ENCODE measurements at regions not wholly inside any gene's neighbourhood (a gene's known extent, or its start where the extent isn't known, plus 50 kb on each side); places are given as distances from the start of the nearest gene placed in this dataset.
"Not testable (repeated sequence)": the region's sequence is repeated elsewhere in the genome, so short reads cannot be mapped to it uniquely, and the experiment has no call there.

GRCh38 chr15:79505956-79506355, 73.8 kb downstream of the MINAR1 start:
- no peak for ATAC-seq (replicated peaks in 1 of 4)
- no peak for DNase-seq
- Histone ChIP-seq H3K4me3 (ENCODE audit: control insufficient read depth in 1 of 2, extremely low read depth in 1 of 2, low read length in 1 of 2) (no peak overlapping the region), H3K4me1 (ENCODE audit: control insufficient read depth in 1 of 2, extremely low read depth in 1 of 2, insufficient read depth in 2 of 2, low read length in 2 of 2) (no peaks in the 10 kb centered on the region), H3K27ac (ENCODE audit: low read length) (no peak overlapping the region), H3K9me3 (no peaks in the 10 kb centered on the region), H3K27me3 (replicated peaks in 1 of 2; ENCODE audit: control insufficient read depth in 2 of 2, extremely low read depth in 1 of 2, insufficient read depth in 2 of 2, low read length in 1 of 2) (peaks cover 0 to 2% of the 10 kb centered on the region in 2 experiments), H3K36me3 (ENCODE audit: control insufficient read depth in 2 of 2, extremely low read depth in 1 of 2, insufficient read depth in 1 of 2, low read length in 1 of 2) (no peaks in the 10 kb centered on the region)
- Mint-ChIP-seq H3K9me3 (no peaks in the 10 kb centered on the region), H3K27me3 (peaks cover 0 to 3% of the 10 kb centered on the region in 2 donors), H3K27ac (no peak overlapping the region), H3K36me3 (no peaks in the 10 kb centered on the region), H3K4me3 (no peak overlapping the region), H3K4me1 (no peaks in the 10 kb centered on the region)
- POLR2A ChIA-PET: no interaction called here
- WGBS (ENCODE audit: insufficient coverage): 89% methylated on average over 4 of the region's 4 CpGs
- CTCF ChIA-PET: no interaction called here

GRCh38 chr15:79512844-79513243, 80.7 kb downstream of the MINAR1 start:
- H3K27me3 ChIP-seq (replicated peaks in 1 of 2; ENCODE audit: control insufficient read depth in 2 of 2, extremely low read depth in 1 of 2, insufficient read depth in 2 of 2, low read length in 1 of 2); H3K36me3 ChIP-seq (ENCODE audit: control insufficient read depth in 2 of 2, extremely low read depth in 1 of 2, insufficient read depth in 1 of 2, low read length in 1 of 2); CTCF ChIA-PET; POLR2A ChIA-PET; H3K27ac ChIP-seq (ENCODE audit: low read length); ATAC-seq (replicated peaks in 1 of 4); H3K9me3 Mint-ChIP-seq; DNase-seq; H3K4me1 Mint-ChIP-seq; H3K4me1 ChIP-seq (ENCODE audit: control insufficient read depth in 1 of 2, extremely low read depth in 1 of 2, insufficient read depth in 2 of 2, low read length in 2 of 2); H3K36me3 Mint-ChIP-seq; H3K4me3 ChIP-seq (ENCODE audit: control insufficient read depth in 1 of 2, extremely low read depth in 1 of 2, low read length in 1 of 2); H3K27ac Mint-ChIP-seq; H3K9me3 ChIP-seq; H3K4me3 Mint-ChIP-seq; H3K27me3 Mint-ChIP-seq: not testable (repeated sequence)
- no CpG with 5 or more reads among the region's 3 CpGs for whole genome bisulfite sequencing (ENCODE audit: insufficient coverage)

GRCh38 chr15:79513417-79513816, 81.3 kb downstream of the MINAR1 start:
- ATAC-seq (replicated peaks in 1 of 4) (no peak), DNase-seq (no peak)
- Histone ChIP-seq H3K27me3 (replicated peaks in 1 of 2; ENCODE audit: control insufficient read depth in 2 of 2, extremely low read depth in 1 of 2, insufficient read depth in 2 of 2, low read length in 1 of 2) (peaks cover 2 to 5% of the 10 kb centered on the region in 2 experiments), H3K9me3 (no peaks in the 10 kb centered on the region), H3K27ac (ENCODE audit: low read length) (no peak overlapping the region), H3K4me3 (ENCODE audit: control insufficient read depth in 1 of 2, extremely low read depth in 1 of 2, low read length in 1 of 2) (no peak overlapping the region), H3K4me1 (ENCODE audit: control insufficient read depth in 1 of 2, extremely low read depth in 1 of 2, insufficient read depth in 2 of 2, low read length in 2 of 2) (no peaks in the 10 kb centered on the region), H3K36me3 (ENCODE audit: control insufficient read depth in 2 of 2, extremely low read depth in 1 of 2, insufficient read depth in 1 of 2, low read length in 1 of 2) (no peaks in the 10 kb centered on the region)
- no peak overlapping the region for H3K27ac Mint-ChIP-seq
- no peak overlapping the region for H3K4me3 Mint-ChIP-seq
- peaks cover 4 to 9% of the 10 kb centered on the region in 2 donors for H3K27me3 Mint-ChIP-seq
- H3K9me3 Mint-ChIP-seq: no peaks in the 10 kb centered on the region
- WGBS (ENCODE audit: insufficient coverage): no CpG with 5 or more reads among the region's 8 CpGs
- no peaks in the 10 kb centered on the region for H3K36me3 Mint-ChIP-seq
- no peaks in the 10 kb centered on the region for H3K4me1 Mint-ChIP-seq
- ChIA-PET CTCF (no interaction called here), POLR2A (no interaction called here)

- Mint-ChIP-seq H3K36me3 (no peaks in the 10 kb centered on the region), H3K4me3 (no peak overlapping the region), H3K27ac (no peak overlapping the region), H3K27me3 (peaks cover 7 to 9% of the 10 kb centered on the region in 2 donors), H3K4me1 (no peaks in the 10 kb centered on the region), H3K9me3 (no peaks in the 10 kb centered on the region)
- Histone ChIP-seq H3K27me3 (replicated peaks in 1 of 2; ENCODE audit: control insufficient read depth in 2 of 2, extremely low read depth in 1 of 2, insufficient read depth in 2 of 2, low read length in 1 of 2) (peaks cover 5% of the 10 kb centered on the region in 2 experiments), H3K4me1 (ENCODE audit: control insufficient read depth in 1 of 2, extremely low read depth in 1 of 2, insufficient read depth in 2 of 2, low read length in 2 of 2) (no peaks in the 10 kb centered on the region), H3K4me3 (ENCODE audit: control insufficient read depth in 1 of 2, extremely low read depth in 1 of 2, low read length in 1 of 2) (no peak overlapping the region), H3K9me3 (no peaks in the 10 kb centered on the region), H3K36me3 (ENCODE audit: control insufficient read depth in 2 of 2, extremely low read depth in 1 of 2, insufficient read depth in 1 of 2, low read length in 1 of 2) (no peaks in the 10 kb centered on the region), H3K27ac (ENCODE audit: low read length) (no peak overlapping the region)
- 82% methylated on average over 2 of the region's 5 CpGs for WGBS (ENCODE audit: insufficient coverage)
- no peak for DNase-seq
- ATAC-seq (replicated peaks in 1 of 4): no peak
- ChIA-PET POLR2A (no interaction called here), CTCF (no interaction called here)
These were observed 81.8 kb downstream of the MINAR1 start for GRCh38 chr15:79513940-79514339.

- ATAC-seq (replicated peaks in 1 of 4) (no peak), DNase-seq (no peak)
- Histone ChIP-seq H3K27me3 (replicated peaks in 1 of 2; ENCODE audit: control insufficient read depth in 2 of 2, extremely low read depth in 1 of 2, insufficient read depth in 2 of 2, low read length in 1 of 2) (peaks cover 5% of the 10 kb centered on the region in 2 experiments), H3K36me3 (ENCODE audit: control insufficient read depth in 2 of 2, extremely low read depth in 1 of 2, insufficient read depth in 1 of 2, low read length in 1 of 2) (no peaks in the 10 kb centered on the region), H3K9me3 (no peaks in the 10 kb centered on the region), H3K27ac (ENCODE audit: low read length) (no peak overlapping the region), H3K4me1 (ENCODE audit: control insufficient read depth in 1 of 2, extremely low read depth in 1 of 2, insufficient read depth in 2 of 2, low read length in 2 of 2) (no peaks in the 10 kb centered on the region), H3K4me3 (ENCODE audit: control insufficient read depth in 1 of 2, extremely low read depth in 1 of 2, low read length in 1 of 2) (no peak overlapping the region)
- Mint-ChIP-seq H3K36me3 (no peaks in the 10 kb centered on the region), H3K27me3 (peaks cover 9 to 17% of the 10 kb centered on the region in 2 donors), H3K27ac (no peak overlapping the region), H3K9me3 (no peaks in the 10 kb centered on the region), H3K4me1 (no peaks in the 10 kb centered on the region), H3K4me3 (no peak overlapping the region)
- 79% methylated on average over 3 of the region's 7 CpGs for WGBS (ENCODE audit: insufficient coverage)
- CTCF ChIA-PET: no interaction called here
- POLR2A ChIA-PET: no interaction called here
These were observed 83.3 kb downstream of the MINAR1 start for GRCh38 chr15:79515300-79516027.

- 61% methylated on average over 3 of the region's 3 CpGs for WGBS (ENCODE audit: insufficient coverage)
- no peak overlapping the region for H3K27ac Mint-ChIP-seq
- H3K36me3 Mint-ChIP-seq: no peaks in the 10 kb centered on the region
- H3K4me3 Mint-ChIP-seq: no peak overlapping the region
- ChIA-PET CTCF (no interaction called here), POLR2A (no interaction called here)
- H3K27me3 Mint-ChIP-seq: peaks cover 12 to 18% of the 10 kb centered on the region in 2 donors
- H3K4me1 ChIP-seq (ENCODE audit: control insufficient read depth in 1 of 2, extremely low read depth in 1 of 2, insufficient read depth in 2 of 2, low read length in 2 of 2): no peaks in the 10 kb centered on the region
- H3K27ac ChIP-seq (ENCODE audit: low read length): no peak overlapping the region
- H3K27me3 ChIP-seq (replicated peaks in 1 of 2; ENCODE audit: control insufficient read depth in 2 of 2, extremely low read depth in 1 of 2, insufficient read depth in 2 of 2, low read length in 1 of 2): peaks cover 5% of the 10 kb centered on the region in 2 experiments
- H3K4me1 Mint-ChIP-seq: no peaks in the 10 kb centered on the region
- no peaks in the 10 kb centered on the region for H3K9me3 Mint-ChIP-seq
- no peak for ATAC-seq (replicated peaks in 1 of 4)
- no peaks in the 10 kb centered on the region for H3K36me3 ChIP-seq (ENCODE audit: control insufficient read depth in 2 of 2, extremely low read depth in 1 of 2, insufficient read depth in 1 of 2, low read length in 1 of 2)
- H3K9me3 ChIP-seq: no peaks in the 10 kb centered on the region
- no peak overlapping the region for H3K4me3 ChIP-seq (ENCODE audit: control insufficient read depth in 1 of 2, extremely low read depth in 1 of 2, low read length in 1 of 2)
- no peak for DNase-seq
These were observed 84.0 kb downstream of the MINAR1 start for GRCh38 chr15:79516155-79516554.

- Mint-ChIP-seq H3K4me3 (no peak overlapping the region), H3K27ac (no peak overlapping the region), H3K4me1 (no peaks in the 10 kb centered on the region), H3K27me3 (peaks cover 12 to 18% of the 10 kb centered on the region in 2 donors), H3K9me3 (no peaks in the 10 kb centered on the region), H3K36me3 (no peaks in the 10 kb centered on the region)
- ATAC-seq (replicated peaks in 1 of 4) (no peak), DNase-seq (no peak)
- peaks cover 5% of the 10 kb centered on the region in 2 experiments for H3K27me3 ChIP-seq (replicated peaks in 1 of 2; ENCODE audit: control insufficient read depth in 2 of 2, extremely low read depth in 1 of 2, insufficient read depth in 2 of 2, low read length in 1 of 2)
- H3K36me3 ChIP-seq (ENCODE audit: control insufficient read depth in 2 of 2, extremely low read depth in 1 of 2, insufficient read depth in 1 of 2, low read length in 1 of 2): no peaks in the 10 kb centered on the region
- CTCF ChIA-PET: no interaction called here
- H3K9me3 ChIP-seq: no peaks in the 10 kb centered on the region
- H3K27ac ChIP-seq (ENCODE audit: low read length): no peak overlapping the region
- WGBS (ENCODE audit: insufficient coverage): no CpG with 5 or more reads among the region's 3 CpGs
- H3K4me1 ChIP-seq (ENCODE audit: control insufficient read depth in 1 of 2, extremely low read depth in 1 of 2, insufficient read depth in 2 of 2, low read length in 2 of 2): no peaks in the 10 kb centered on the region
- POLR2A ChIA-PET: no interaction called here
- no peak overlapping the region for H3K4me3 ChIP-seq (ENCODE audit: control insufficient read depth in 1 of 2, extremely low read depth in 1 of 2, low read length in 1 of 2)
These were observed 84.5 kb downstream of the MINAR1 start for GRCh38 chr15:79516646-79517045.

Data from T-cell (primary cell).